Upper lobe of left lung (tissue), 4 donors: ENCODE measurements at regions not wholly inside any gene's neighbourhood (a gene's known extent, or its start where the extent isn't known, plus 50 kb on each side); places are given as distances from the start of the nearest gene placed in this dataset.

ENCODE experiments used
- POLR2A ChIP-seq, 4 donors: fragments of 450-650 bp; IDR thresholded peaks; one replicate each; pipeline ENCODE4 v1.5.1; 2016 to 2017; ENCODE audit warnings: antibody characterized with exemption in 4 of 4, mild to moderate bottlenecking in 2 of 4
- POLR2AphosphoS5 ChIP-seq, 2 donors: sonication (generic); formaldehyde crosslinking; IDR thresholded peaks; one replicate each; pipeline ENCODE4 v1.5.1; 2017; ENCODE audit warnings: antibody characterized with exemption in 2 of 2
- TF ChIP-seq, protein P1 (sequence below), 6 experiments: fragments of 450-650 bp in 4 of 6; fragments of 200-600 bp in 2 of 6; sonication (generic) in 2 of 6; IDR thresholded peaks; one replicate each; pipeline ENCODE4 v1.5.1; 2016 to 2019; ENCODE audit warnings: antibody characterized with exemption in 6 of 6

- TF ChIP-seq, protein P1, sequence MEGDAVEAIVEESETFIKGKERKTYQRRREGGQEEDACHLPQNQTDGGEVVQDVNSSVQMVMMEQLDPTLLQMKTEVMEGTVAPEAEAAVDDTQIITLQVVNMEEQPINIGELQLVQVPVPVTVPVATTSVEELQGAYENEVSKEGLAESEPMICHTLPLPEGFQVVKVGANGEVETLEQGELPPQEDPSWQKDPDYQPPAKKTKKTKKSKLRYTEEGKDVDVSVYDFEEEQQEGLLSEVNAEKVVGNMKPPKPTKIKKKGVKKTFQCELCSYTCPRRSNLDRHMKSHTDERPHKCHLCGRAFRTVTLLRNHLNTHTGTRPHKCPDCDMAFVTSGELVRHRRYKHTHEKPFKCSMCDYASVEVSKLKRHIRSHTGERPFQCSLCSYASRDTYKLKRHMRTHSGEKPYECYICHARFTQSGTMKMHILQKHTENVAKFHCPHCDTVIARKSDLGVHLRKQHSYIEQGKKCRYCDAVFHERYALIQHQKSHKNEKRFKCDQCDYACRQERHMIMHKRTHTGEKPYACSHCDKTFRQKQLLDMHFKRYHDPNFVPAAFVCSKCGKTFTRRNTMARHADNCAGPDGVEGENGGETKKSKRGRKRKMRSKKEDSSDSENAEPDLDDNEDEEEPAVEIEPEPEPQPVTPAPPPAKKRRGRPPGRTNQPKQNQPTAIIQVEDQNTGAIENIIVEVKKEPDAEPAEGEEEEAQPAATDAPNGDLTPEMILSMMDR (IDR thresholded peaks at IDR 0.05): no peak
- TF ChIP-seq POLR2A (IDR thresholded peaks at IDR 0.05) (no peak), POLR2AphosphoS5 (IDR thresholded peaks at IDR 0.05) (no peak)
These were observed 188.2 kb upstream of the DYRK2 start for GRCh38 chr12:67460388-67460787.
